ENCODE measurements at regions not wholly inside any gene's neighbourhood (a gene's known extent, or its start where the extent isn't known, plus 50 kb on each side); places are given as distances from the start of the nearest gene placed in this dataset.

GRCh38 chr13:65762012-65762411 lies 1468.1 kb downstream of the PCDH9 start:
- TF ChIP-seq SIN3A (IDR thresholded peaks at IDR 0.05; ENCODE audit: low read depth) (no peak), ZFX (IDR thresholded peaks at IDR 0.05) (no peak), YY1 (IDR thresholded peaks at IDR 0.05; ENCODE audit: extremely low read depth, insufficient replicate concordance, low read depth, low read length) (no peak), RAD21 (IDR thresholded peaks at IDR 0.05; ENCODE audit: low read depth) (no peak), EZH2 (IDR thresholded peaks at IDR 0.05) (no peak)
- TF ChIP-seq, protein P1, sequence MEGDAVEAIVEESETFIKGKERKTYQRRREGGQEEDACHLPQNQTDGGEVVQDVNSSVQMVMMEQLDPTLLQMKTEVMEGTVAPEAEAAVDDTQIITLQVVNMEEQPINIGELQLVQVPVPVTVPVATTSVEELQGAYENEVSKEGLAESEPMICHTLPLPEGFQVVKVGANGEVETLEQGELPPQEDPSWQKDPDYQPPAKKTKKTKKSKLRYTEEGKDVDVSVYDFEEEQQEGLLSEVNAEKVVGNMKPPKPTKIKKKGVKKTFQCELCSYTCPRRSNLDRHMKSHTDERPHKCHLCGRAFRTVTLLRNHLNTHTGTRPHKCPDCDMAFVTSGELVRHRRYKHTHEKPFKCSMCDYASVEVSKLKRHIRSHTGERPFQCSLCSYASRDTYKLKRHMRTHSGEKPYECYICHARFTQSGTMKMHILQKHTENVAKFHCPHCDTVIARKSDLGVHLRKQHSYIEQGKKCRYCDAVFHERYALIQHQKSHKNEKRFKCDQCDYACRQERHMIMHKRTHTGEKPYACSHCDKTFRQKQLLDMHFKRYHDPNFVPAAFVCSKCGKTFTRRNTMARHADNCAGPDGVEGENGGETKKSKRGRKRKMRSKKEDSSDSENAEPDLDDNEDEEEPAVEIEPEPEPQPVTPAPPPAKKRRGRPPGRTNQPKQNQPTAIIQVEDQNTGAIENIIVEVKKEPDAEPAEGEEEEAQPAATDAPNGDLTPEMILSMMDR (IDR thresholded peaks at IDR 0.05 in 2 of 3, conservative IDR thresholded peaks at IDR 0.05 in 1 of 3; ENCODE audit: borderline replicate concordance in 1 of 3, insufficient read depth in 1 of 3, low read depth in 2 of 3, low read length in 2 of 3), result no peak
- TF ChIP-seq, protein P2, sequence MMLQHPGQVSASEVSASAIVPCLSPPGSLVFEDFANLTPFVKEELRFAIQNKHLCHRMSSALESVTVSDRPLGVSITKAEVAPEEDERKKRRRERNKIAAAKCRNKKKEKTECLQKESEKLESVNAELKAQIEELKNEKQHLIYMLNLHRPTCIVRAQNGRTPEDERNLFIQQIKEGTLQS (IDR thresholded peaks at IDR 0.05), result no peak

Measured in HCT116 (cell line).